SK-N-SH (cell line): ENCODE measurements at regions not wholly inside any gene's neighbourhood (a gene's known extent, or its start where the extent isn't known, plus 50 kb on each side); places are given as distances from the start of the nearest gene placed in this dataset.

Source experiments
- CTCF ChIA-PET: fragments of 300-600, 350-600 bp; formaldehyde crosslinking; extraction: SDS; loops from one replicate; lab custom pipeline; 2021; lab: Yijun Ruan, JAX
- POLR2A ChIA-PET: fragments of 350-600 bp; sonication (Branson Sonifier 250); formaldehyde crosslinking; extraction: SDS; loops from one replicate; lab custom pipeline; 2020; ENCODE audit warnings: antibody characterized with exemption, inconsistent platforms; lab: Yijun Ruan, JAX
- DNase-seq: peaks from one replicate; pipeline ENCODE4 v3.0.0; 2012
- H2AFZ ChIP-seq: fragments of 200-600 bp; sonication (generic); 2 replicates; pipeline ENCODE4 v1.8.1; 2016; ENCODE audit warnings: antibody characterized with exemption, mild to moderate bottlenecking, low read depth
- H3F3A ChIP-seq: fragments of 200-600 bp; sonication (generic); replicated peaks from 2 replicates; pipeline ENCODE3; 2016; ENCODE audit warnings: antibody characterized with exemption, mild to moderate bottlenecking; ENCODE audit not compliant: insufficient read depth
- H3K27ac ChIP-seq, 2 experiments: fragments of 200-500 bp in 1 of 2; fragments of 200-600 bp in 1 of 2; sonication (Bioruptor generic) in 1 of 2; sonication (generic), shearing (Covaris generic) in 1 of 2; 2 replicates each; pipeline versions ENCODE4 v1.5.1 to v1.6.1; 2014 to 2016; ENCODE audit warnings: low read depth in 2 of 2, inconsistent platforms in 1 of 2, low read length in 1 of 2, mild to moderate bottlenecking in 1 of 2, mixed read lengths in 1 of 2
- H3K27me3 ChIP-seq: fragments of 200-600 bp; sonication (generic), shearing (Covaris generic); 2 replicates; pipeline ENCODE4 v1.6.1; 2016; ENCODE audit warnings: mixed run types; ENCODE audit not compliant: insufficient read depth
- H3K36me3 ChIP-seq, 2 experiments: fragments of 200-500 bp in 1 of 2; fragments of 200-600 bp in 1 of 2; sonication (Bioruptor generic) in 1 of 2; sonication (generic) in 1 of 2; replicated peaks in 1 of 2; 2 replicates each; pipeline versions ENCODE3 to v1.5.1; 2014 to 2016; ENCODE audit warnings: low read length in 1 of 2, mild to moderate bottlenecking in 1 of 2; ENCODE audit not compliant: insufficient read depth in 2 of 2, control insufficient read depth in 1 of 2
- H3K4me1 ChIP-seq, 2 experiments: fragments of 200-500 bp in 1 of 2; fragments of 200-600 bp in 1 of 2; sonication (Bioruptor generic) in 1 of 2; sonication (generic), shearing (Covaris generic) in 1 of 2; 2 replicates each; pipeline versions ENCODE4 v1.5.1 to v1.6.1; 2014 to 2016; ENCODE audit warnings: low read depth in 1 of 2, low read length in 1 of 2, mixed run types in 1 of 2; ENCODE audit not compliant: insufficient read depth in 2 of 2, control insufficient read depth in 1 of 2
- H3K4me2 ChIP-seq: fragments of 200-600 bp; sonication (generic), shearing (Covaris generic); 2 replicates; pipeline ENCODE4 v1.6.1; 2017; ENCODE audit warnings: mixed run types
- H3K4me3 ChIP-seq, 2 experiments: fragments of 200-500 bp in 1 of 2; fragments of 200-600 bp in 1 of 2; sonication (Bioruptor generic) in 1 of 2; sonication (generic), shearing (Covaris generic) in 1 of 2; 2 replicates each; pipeline versions ENCODE4 v1.5.1 to v1.8.1; 2014 to 2016; ENCODE audit warnings: low read depth in 2 of 2, inconsistent platforms in 1 of 2, low read length in 1 of 2, mild to moderate bottlenecking in 1 of 2, mixed read lengths in 1 of 2, moderate library complexity in 1 of 2
- H3K79me2 ChIP-seq: fragments of 200-600 bp; sonication (generic); 2 replicates; pipeline ENCODE4 v1.8.1; 2017; ENCODE audit warnings: mild to moderate bottlenecking; ENCODE audit not compliant: insufficient read depth
- H3K9ac ChIP-seq: fragments of 200-600 bp; sonication (generic); 2 replicates; pipeline ENCODE4 v1.6.1; 2017; ENCODE audit warnings: mixed run types
- H3K9me2 ChIP-seq: fragments of 200-600 bp; sonication (generic); 2 replicates; pipeline ENCODE4 v1.6.1; 2017; ENCODE audit warnings: mixed run types
- H3K9me3 ChIP-seq: fragments of 200-600 bp; sonication (generic); 2 replicates; pipeline ENCODE4 v1.6.1; 2017; ENCODE audit warnings: mixed run types, mild to moderate bottlenecking, moderate library complexity
- H4K20me1 ChIP-seq: fragments of 200-600 bp; sonication (generic); 2 replicates; pipeline ENCODE4 v1.6.1; 2017; ENCODE audit warnings: mild to moderate bottlenecking, mixed run types; ENCODE audit not compliant: insufficient read depth
- CHD2 ChIP-seq: fragments of 150-350 bp; IDR thresholded peaks from 2 replicates; pipeline ENCODE4 v1.6.1; 2018; ENCODE audit warnings: low read length; ENCODE audit not compliant: partially characterized antibody
- FOXJ3 ChIP-seq: sonication (generic); formaldehyde crosslinking; IDR thresholded peaks from 2 replicates; pipeline ENCODE4 v1.5.1; 2020; ENCODE audit warnings: mild to moderate bottlenecking, missing genetic modification reagents
- GABPA ChIP-seq: IDR thresholded peaks from 2 replicates; pipeline ENCODE4 v1.4.0; 2012; ENCODE audit warnings: low read depth, mild to moderate bottlenecking
- MAX ChIP-seq: IDR thresholded peaks from 2 replicates; pipeline ENCODE4 v1.4.0; 2012; ENCODE audit warnings: low read depth
- MEF2A ChIP-seq: IDR thresholded peaks from 2 replicates; pipeline ENCODE4 v1.4.0; 2012; ENCODE audit warnings: low read depth, borderline replicate concordance
- MXI1 ChIP-seq: IDR thresholded peaks from 2 replicates; pipeline ENCODE4 v1.6.1; 2012; ENCODE audit warnings: mild to moderate bottlenecking, low read depth, low read length, improper control_type of control experiment
- PBX3 ChIP-seq: IDR thresholded peaks from 2 replicates; pipeline ENCODE4; 2012
- POLR2AphosphoS5 ChIP-seq: IDR thresholded peaks from 2 replicates; pipeline ENCODE4 v1.6.1; 2012; ENCODE audit warnings: low read depth, low read length
- RAD21 ChIP-seq: IDR thresholded peaks from 2 replicates; pipeline ENCODE4 v1.6.1; 2012; ENCODE audit warnings: mild to moderate bottlenecking, low read length
- RCOR1 ChIP-seq: fragments of 150-350 bp; IDR thresholded peaks from 2 replicates; pipeline ENCODE4 v1.6.1; 2017; ENCODE audit warnings: antibody characterized with exemption, low read length
- SIN3A ChIP-seq: IDR thresholded peaks from 2 replicates; pipeline ENCODE4 v1.6.1; 2012; ENCODE audit warnings: low read depth, mild to moderate bottlenecking, low read length, moderate library complexity, borderline replicate concordance
- TAF1 ChIP-seq: IDR thresholded peaks from 2 replicates; pipeline ENCODE4 v1.6.1; 2012; ENCODE audit warnings: low read depth, mild to moderate bottlenecking, low read length, moderate library complexity, borderline replicate concordance
- TCF12 ChIP-seq: IDR thresholded peaks from 2 replicates; pipeline ENCODE4 v1.4.0; 2012
- YY1 ChIP-seq: IDR thresholded peaks from 2 replicates; pipeline ENCODE4 v1.4.0; 2012; ENCODE audit warnings: low read depth, mild to moderate bottlenecking
- WGBS: methylation state at CpG from one replicate; pipeline ENCODE4 v1.1.6; 2017; ENCODE audit warnings: low lambda C conversion rate; 5-methylcytosine and 5-hydroxymethylcytosine counted together
- TF ChIP-seq, protein P1 (sequence below): IDR thresholded peaks from 2 replicates; pipeline ENCODE4 v1.6.1; 2012; ENCODE audit warnings: mild to moderate bottlenecking, low read depth, low read length, moderate library complexity
- TF ChIP-seq, protein P2 (sequence below): fragments of 200-600 bp; sonication (generic); IDR thresholded peaks from 2 replicates; pipeline ENCODE4 v1.6.1; 2017; ENCODE audit warnings: antibody characterized with exemption, mild to moderate bottlenecking, moderate library complexity
- TF ChIP-seq, protein P3 (sequence below): fragments of 150-350 bp; IDR thresholded peaks from 2 replicates; pipeline ENCODE4 v1.6.1; 2017; ENCODE audit warnings: antibody characterized with exemption, low read length, low read depth, borderline replicate concordance
- TF ChIP-seq, protein P4 (sequence below): IDR thresholded peaks from 2 replicates; pipeline ENCODE4 v1.4.0; 2012; ENCODE audit warnings: low read depth, borderline replicate concordance

GRCh38 chr3:156760333-156760732 is 65.8 kb upstream of the LEKR1 start:
- no peak for DNase-seq
- H3K9me2 ChIP-seq: no peaks in the 10 kb centered on the region
- no peak overlapping the region for H3K4me2 ChIP-seq
- H3K4me1 ChIP-seq: peaks cover 10 to 18% of the 10 kb centered on the region in 2 experiments; a peak in 3 of 4 replicates
- TF ChIP-seq MAX: no peak
- no peak for TF ChIP-seq RAD21
- TF ChIP-seq SIN3A: no peak
- no peak for TF ChIP-seq POLR2AphosphoS5
- H4K20me1 ChIP-seq: no peaks in the 10 kb centered on the region
- no peak overlapping the region for H3K4me3 ChIP-seq
- H3K79me2 ChIP-seq: no peaks in the 10 kb centered on the region
- H3F3A ChIP-seq: peaks cover 8% of the 10 kb centered on the region
- no peaks in the 10 kb centered on the region for H3K36me3 ChIP-seq
- H3K9me3 ChIP-seq: no peaks in the 10 kb centered on the region
- H2AFZ ChIP-seq: no peak overlapping the region
- H3K9ac ChIP-seq: no peak overlapping the region
- no peaks in the 10 kb centered on the region for H3K27me3 ChIP-seq
- ChIA-PET CTCF (interaction anchor here (0.9 kb wide), 1 partner anchor 58 kb away, joined by 4 read pairs; no protein-coding TSS in a partner anchor), POLR2A (no interaction called here)
- no peak overlapping the region for H3K27ac ChIP-seq

- H3K4me1 ChIP-seq: peaks cover 10 to 18% of the 10 kb centered on the region in 2 experiments; a peak in 3 of 4 replicates
- POLR2A ChIA-PET: no interaction called here
- H3K9me2 ChIP-seq: no peaks in the 10 kb centered on the region
- no peaks in the 10 kb centered on the region for H3K79me2 ChIP-seq
- no peaks in the 10 kb centered on the region for H3K36me3 ChIP-seq
- no peak for DNase-seq
- H3K27me3 ChIP-seq: no peaks in the 10 kb centered on the region
- no peaks in the 10 kb centered on the region for H3K9me3 ChIP-seq
- WGBS: 87% methylated on average over 2 of the region's 2 CpGs
- no peak overlapping the region for H3K9ac ChIP-seq
- H3K4me3 ChIP-seq: no peak overlapping the region
- H2AFZ ChIP-seq: no peak overlapping the region
- H3F3A ChIP-seq: peaks cover 8% of the 10 kb centered on the region
- no peak overlapping the region for H3K4me2 ChIP-seq
- CTCF ChIA-PET: interaction anchor here (0.8 to 2.6 kb wide), 4 partner anchors 9 to 86 kb away, joined by 4 to 8 read pairs (median 6); partner anchors contain the start of gene TIPARP
- H4K20me1 ChIP-seq: no peaks in the 10 kb centered on the region
- no peak overlapping the region for H3K27ac ChIP-seq
- TF ChIP-seq TCF12: no peak
- TF ChIP-seq, protein P1, sequence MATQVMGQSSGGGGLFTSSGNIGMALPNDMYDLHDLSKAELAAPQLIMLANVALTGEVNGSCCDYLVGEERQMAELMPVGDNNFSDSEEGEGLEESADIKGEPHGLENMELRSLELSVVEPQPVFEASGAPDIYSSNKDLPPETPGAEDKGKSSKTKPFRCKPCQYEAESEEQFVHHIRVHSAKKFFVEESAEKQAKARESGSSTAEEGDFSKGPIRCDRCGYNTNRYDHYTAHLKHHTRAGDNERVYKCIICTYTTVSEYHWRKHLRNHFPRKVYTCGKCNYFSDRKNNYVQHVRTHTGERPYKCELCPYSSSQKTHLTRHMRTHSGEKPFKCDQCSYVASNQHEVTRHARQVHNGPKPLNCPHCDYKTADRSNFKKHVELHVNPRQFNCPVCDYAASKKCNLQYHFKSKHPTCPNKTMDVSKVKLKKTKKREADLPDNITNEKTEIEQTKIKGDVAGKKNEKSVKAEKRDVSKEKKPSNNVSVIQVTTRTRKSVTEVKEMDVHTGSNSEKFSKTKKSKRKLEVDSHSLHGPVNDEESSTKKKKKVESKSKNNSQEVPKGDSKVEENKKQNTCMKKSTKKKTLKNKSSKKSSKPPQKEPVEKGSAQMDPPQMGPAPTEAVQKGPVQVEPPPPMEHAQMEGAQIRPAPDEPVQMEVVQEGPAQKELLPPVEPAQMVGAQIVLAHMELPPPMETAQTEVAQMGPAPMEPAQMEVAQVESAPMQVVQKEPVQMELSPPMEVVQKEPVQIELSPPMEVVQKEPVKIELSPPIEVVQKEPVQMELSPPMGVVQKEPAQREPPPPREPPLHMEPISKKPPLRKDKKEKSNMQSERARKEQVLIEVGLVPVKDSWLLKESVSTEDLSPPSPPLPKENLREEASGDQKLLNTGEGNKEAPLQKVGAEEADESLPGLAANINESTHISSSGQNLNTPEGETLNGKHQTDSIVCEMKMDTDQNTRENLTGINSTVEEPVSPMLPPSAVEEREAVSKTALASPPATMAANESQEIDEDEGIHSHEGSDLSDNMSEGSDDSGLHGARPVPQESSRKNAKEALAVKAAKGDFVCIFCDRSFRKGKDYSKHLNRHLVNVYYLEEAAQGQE: no peak
- no peak for TF ChIP-seq CHD2
- TF ChIP-seq, protein P2, sequence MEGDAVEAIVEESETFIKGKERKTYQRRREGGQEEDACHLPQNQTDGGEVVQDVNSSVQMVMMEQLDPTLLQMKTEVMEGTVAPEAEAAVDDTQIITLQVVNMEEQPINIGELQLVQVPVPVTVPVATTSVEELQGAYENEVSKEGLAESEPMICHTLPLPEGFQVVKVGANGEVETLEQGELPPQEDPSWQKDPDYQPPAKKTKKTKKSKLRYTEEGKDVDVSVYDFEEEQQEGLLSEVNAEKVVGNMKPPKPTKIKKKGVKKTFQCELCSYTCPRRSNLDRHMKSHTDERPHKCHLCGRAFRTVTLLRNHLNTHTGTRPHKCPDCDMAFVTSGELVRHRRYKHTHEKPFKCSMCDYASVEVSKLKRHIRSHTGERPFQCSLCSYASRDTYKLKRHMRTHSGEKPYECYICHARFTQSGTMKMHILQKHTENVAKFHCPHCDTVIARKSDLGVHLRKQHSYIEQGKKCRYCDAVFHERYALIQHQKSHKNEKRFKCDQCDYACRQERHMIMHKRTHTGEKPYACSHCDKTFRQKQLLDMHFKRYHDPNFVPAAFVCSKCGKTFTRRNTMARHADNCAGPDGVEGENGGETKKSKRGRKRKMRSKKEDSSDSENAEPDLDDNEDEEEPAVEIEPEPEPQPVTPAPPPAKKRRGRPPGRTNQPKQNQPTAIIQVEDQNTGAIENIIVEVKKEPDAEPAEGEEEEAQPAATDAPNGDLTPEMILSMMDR: no peak
- no peak for TF ChIP-seq MEF2A
- TF ChIP-seq FOXJ3 (CRISPR knock-in tag): no peak
- TF ChIP-seq, protein P3, sequence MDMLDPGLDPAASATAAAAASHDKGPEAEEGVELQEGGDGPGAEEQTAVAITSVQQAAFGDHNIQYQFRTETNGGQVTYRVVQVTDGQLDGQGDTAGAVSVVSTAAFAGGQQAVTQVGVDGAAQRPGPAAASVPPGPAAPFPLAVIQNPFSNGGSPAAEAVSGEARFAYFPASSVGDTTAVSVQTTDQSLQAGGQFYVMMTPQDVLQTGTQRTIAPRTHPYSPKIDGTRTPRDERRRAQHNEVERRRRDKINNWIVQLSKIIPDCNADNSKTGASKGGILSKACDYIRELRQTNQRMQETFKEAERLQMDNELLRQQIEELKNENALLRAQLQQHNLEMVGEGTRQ: no peak
- TF ChIP-seq YY1: no peak
- no peak for TF ChIP-seq TAF1
- TF ChIP-seq, protein P4, sequence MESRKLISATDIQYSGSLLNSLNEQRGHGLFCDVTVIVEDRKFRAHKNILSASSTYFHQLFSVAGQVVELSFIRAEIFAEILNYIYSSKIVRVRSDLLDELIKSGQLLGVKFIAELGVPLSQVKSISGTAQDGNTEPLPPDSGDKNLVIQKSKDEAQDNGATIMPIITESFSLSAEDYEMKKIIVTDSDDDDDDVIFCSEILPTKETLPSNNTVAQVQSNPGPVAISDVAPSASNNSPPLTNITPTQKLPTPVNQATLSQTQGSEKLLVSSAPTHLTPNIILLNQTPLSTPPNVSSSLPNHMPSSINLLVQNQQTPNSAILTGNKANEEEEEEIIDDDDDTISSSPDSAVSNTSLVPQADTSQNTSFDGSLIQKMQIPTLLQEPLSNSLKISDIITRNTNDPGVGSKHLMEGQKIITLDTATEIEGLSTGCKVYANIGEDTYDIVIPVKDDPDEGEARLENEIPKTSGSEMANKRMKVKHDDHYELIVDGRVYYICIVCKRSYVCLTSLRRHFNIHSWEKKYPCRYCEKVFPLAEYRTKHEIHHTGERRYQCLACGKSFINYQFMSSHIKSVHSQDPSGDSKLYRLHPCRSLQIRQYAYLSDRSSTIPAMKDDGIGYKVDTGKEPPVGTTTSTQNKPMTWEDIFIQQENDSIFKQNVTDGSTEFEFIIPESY: no peak
- no peak for TF ChIP-seq RCOR1
- TF ChIP-seq PBX3: no peak
- no peak for TF ChIP-seq MXI1
- TF ChIP-seq GABPA: no peak
Measured at GRCh38 chr3:156761007-156761406, 65.1 kb upstream of the LEKR1 start.
